ENCODE measurements at regions not wholly inside any gene's neighbourhood (a gene's known extent, or its start where the extent isn't known, plus 50 kb on each side); places are given as distances from the start of the nearest gene placed in this dataset.

DNA sequence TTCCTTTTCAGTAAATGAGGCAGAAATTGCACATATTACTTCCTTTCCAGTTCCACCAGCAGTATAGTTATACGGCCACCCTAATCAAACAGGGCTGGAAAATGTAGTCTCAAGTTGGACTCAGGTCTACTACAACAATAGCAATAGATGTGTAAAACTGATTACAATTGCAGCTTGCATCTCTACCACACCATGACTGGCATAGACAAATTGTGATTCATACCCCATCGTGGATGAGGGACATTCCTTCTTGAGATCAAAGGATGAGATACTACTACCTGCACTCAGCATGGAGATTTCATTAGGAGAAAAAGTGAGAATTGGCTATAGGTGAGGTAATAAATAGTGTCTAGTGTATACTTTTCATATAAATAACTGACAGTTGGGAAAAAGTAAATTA is 1220.8 kb downstream of the TYW1 start:
- TF ChIP-seq, protein P1, sequence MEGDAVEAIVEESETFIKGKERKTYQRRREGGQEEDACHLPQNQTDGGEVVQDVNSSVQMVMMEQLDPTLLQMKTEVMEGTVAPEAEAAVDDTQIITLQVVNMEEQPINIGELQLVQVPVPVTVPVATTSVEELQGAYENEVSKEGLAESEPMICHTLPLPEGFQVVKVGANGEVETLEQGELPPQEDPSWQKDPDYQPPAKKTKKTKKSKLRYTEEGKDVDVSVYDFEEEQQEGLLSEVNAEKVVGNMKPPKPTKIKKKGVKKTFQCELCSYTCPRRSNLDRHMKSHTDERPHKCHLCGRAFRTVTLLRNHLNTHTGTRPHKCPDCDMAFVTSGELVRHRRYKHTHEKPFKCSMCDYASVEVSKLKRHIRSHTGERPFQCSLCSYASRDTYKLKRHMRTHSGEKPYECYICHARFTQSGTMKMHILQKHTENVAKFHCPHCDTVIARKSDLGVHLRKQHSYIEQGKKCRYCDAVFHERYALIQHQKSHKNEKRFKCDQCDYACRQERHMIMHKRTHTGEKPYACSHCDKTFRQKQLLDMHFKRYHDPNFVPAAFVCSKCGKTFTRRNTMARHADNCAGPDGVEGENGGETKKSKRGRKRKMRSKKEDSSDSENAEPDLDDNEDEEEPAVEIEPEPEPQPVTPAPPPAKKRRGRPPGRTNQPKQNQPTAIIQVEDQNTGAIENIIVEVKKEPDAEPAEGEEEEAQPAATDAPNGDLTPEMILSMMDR (IDR thresholded peaks at IDR 0.05), result no peak

DNA sequence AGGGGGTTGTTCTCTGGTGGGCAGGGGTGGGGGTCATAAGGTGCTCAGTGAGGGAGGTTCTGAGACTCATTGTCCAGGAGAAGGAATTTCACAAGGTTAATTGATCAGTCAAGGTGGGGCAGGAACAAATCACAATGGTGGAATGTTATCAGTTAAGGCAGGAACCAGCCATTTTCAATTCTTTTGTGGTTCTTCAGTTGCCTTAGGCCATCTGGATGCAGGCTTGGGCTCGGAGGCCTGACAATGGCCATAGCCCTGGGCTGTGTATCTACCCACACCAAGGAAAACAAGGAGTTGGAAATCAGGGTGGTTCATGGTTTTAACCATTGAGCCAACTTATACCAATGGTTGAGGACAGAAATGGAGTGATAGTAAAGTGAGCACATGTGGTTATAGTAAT is 1221.8 kb downstream of the TYW1 start:
- TF ChIP-seq, protein P1 (IDR thresholded peaks at IDR 0.05), result no peak

DNA sequence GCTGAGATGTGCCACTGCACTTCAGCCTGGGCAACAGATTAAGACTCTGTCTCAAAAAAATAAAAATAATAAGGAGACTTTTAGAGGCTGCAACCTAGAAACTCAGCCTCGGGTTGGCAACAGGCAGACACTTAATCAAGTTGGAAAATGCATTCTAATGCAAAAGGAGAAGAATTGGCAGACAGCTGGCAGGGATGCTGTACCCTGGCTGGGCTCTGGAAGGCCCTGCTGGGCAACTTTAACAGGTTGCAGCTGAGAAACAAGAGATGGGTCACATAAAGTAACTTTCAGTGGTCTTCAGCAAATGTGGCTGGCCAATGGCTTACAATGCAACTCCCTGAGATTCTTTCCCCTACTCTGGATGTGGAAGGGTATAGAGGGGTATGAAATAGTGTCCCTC is 1225.7 kb downstream of the TYW1 start:
- TF ChIP-seq, protein P1 (IDR thresholded peaks at IDR 0.05), result no peak

DNA sequence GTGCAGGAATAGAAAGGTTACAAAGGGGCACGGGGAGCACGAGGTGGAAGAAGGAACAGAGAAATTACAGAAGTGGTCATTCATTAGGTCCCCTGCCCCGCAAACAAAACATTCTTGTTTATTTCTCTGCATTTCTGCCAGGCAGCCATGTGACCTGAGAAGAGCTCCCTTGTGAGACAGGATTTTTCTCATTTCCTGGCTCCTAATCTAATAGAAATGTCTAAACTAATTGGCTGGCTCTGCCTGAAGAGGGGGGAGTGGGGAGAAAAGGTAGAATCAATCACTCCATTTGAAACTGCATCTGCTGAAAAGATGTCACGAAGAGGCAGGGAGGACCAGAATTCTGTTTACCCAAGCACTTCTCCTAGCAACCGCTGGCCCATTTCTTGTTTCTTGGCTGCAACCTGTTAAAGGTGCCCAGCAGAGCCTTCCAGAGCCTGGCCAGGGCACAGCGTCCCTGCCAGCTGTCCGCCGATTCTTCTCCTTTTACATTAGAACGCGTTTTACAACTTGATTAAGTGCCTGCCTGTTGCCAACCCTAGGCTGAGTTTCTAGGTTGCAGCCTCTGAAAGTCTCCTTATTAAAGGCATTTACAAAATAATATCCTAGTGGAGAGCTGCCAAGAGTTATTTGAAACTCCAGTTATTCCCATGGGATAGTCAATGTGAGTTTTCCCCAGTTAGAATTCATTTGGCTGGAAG is 1227.6 kb downstream of the TYW1 start:
- TF ChIP-seq, protein P1 (IDR thresholded peaks at IDR 0.05), result no peak

DNA sequence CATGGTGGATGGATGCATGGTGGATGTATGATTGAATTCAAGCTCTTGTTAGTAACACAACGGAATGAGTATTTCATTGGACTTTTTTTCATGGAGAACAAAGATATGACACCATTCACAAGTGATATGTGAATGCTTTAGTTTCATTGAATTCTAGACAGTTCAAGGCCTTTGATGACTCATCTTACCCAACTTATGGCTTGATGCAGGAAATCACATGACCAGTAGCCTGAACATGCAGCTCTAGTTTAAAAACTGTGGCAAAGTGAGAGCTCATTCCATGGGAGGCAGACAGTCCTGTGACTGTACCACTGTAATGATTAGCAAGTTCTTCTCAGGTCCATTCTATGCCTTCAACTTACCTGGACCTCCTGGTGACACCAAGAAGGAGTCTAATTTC is 1239.3 kb downstream of the TYW1 start:
- TF ChIP-seq, protein P1 (IDR thresholded peaks at IDR 0.05), result no peak

DNA sequence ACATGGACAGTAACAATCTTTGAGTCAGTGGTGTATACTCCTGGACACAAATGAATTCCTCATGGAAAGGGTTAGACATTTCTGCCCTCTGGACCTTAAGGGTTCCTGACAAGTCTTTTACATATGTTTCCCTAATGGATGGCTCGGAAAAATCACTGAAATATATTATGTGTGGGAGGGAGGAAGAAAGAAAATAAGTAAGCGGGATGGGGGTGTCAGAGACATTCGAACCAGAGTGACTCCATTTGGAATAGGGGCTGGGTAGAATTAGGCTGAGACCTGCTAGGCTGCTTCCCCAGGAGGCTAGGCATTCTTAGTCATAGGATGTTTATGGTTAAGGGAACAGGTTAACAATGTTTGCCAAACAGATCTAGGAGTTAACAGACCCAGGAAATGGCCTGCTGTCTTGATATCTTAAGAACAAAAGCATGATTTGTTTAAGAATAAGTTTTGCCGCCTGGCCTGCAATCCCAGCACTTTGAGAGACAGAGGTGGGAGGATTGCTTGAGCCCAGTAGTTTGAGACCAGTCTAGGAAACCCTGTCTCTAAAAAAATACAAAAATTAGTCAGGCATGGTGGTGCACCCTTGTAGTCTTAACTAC is 1241.7 kb downstream of the TYW1 start:
- TF ChIP-seq, protein P1 (IDR thresholded peaks at IDR 0.05), result no peak

DNA sequence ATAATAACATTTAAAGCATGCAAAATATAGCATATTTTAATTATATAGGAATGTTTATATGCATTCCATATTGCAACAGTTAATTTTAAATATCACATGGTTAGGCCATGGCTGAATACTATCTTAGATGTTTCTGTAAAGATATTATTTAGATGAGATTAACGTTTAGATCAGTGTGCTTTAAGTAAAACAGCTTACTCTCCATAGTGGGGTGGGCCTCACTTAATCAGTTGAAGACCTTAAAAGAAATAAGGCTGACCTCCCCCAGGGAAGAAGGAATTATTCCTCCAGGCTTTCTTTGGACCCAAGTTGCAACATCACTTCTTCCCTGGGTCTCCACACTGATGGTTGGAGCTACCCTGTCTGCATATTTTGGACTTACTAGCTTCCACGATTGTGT is 1246.5 kb downstream of the TYW1 start:
- TF ChIP-seq, protein P1 (IDR thresholded peaks at IDR 0.05), result no peak
